Esophagus muscularis mucosa (tissue), 4 donors: ENCODE measurements at regions not wholly inside any gene's neighbourhood (a gene's known extent, or its start where the extent isn't known, plus 50 kb on each side); places are given as distances from the start of the nearest gene placed in this dataset.
"Not testable (repeated sequence)": the region's sequence is repeated elsewhere in the genome, so short reads cannot be mapped to it uniquely, and the experiment has no call there.

ENCODE experiments used
- DNase-seq: peaks from one replicate; pipeline ENCODE4 v3.0.0-alpha.2; 2017; ENCODE audit errors: extremely low spot score
- H3K27ac ChIP-seq, 4 donors: fragments of 200-600 bp; sonication (generic); replicated peaks in 1 of 4; 1 replicate in 3 of 4; 2 replicates in 1 of 4; pipeline ENCODE4 v1.5.1; 2016 to 2019; ENCODE audit warnings: mild to moderate bottlenecking in 1 of 4
- H3K27me3 ChIP-seq, 4 donors: fragments of 200-600 bp; sonication (generic); one replicate each; pipeline versions ENCODE4 v1.5.1 to v1.6.0; 2016 to 2019
- H3K36me3 ChIP-seq, 4 donors: fragments of 200-600 bp; sonication (generic); one replicate each; pipeline ENCODE4 v1.5.1; 2016 to 2019
- H3K4me1 ChIP-seq, 4 donors: fragments of 200-600 bp; sonication (generic); one replicate each; pipeline ENCODE4 v1.5.1; 2016 to 2019
- H3K4me3 ChIP-seq, 4 donors: fragments of 200-600 bp; sonication (generic); 1 replicate in 2 of 4; 2 replicates in 2 of 4; pipeline ENCODE4 v1.5.1; 2016 to 2019; ENCODE audit warnings: mild to moderate bottlenecking in 4 of 4, moderate library complexity in 1 of 4
- H3K9me3 ChIP-seq, 4 donors: fragments of 200-600 bp; sonication (generic); 1 replicate in 3 of 4; 2 replicates in 1 of 4; pipeline ENCODE4 v1.5.1; 2016 to 2019
- CTCF ChIP-seq, 3 experiments: fragments of 200-600 bp in 2 of 3; fragments of 450-650 bp in 1 of 3; sonication (generic) in 2 of 3; IDR thresholded peaks; one replicate each; pipeline ENCODE4 v1.5.1; 2017 to 2019; ENCODE audit warnings: antibody characterized with exemption in 3 of 3, mild to moderate bottlenecking in 2 of 3, moderate library complexity in 1 of 3
- EP300 ChIP-seq: sonication (generic); formaldehyde crosslinking; IDR thresholded peaks from one replicate; pipeline ENCODE4 v1.6.1; 2017; ENCODE audit warnings: antibody characterized with exemption
- POLR2A ChIP-seq: fragments of 450-650 bp; IDR thresholded peaks from one replicate; pipeline ENCODE4 v1.6.1; 2017; ENCODE audit warnings: antibody characterized with exemption, moderate library complexity, mild to moderate bottlenecking, low read depth
- POLR2AphosphoS5 ChIP-seq, 2 donors: sonication (generic); formaldehyde crosslinking; IDR thresholded peaks; one replicate each; pipeline ENCODE4 v1.6.1; 2017; ENCODE audit warnings: antibody characterized with exemption in 2 of 2
- WGBS: methylation state at CpG from one replicate; pipeline ENCODE4 v1.1.5; 2018; 5-methylcytosine and 5-hydroxymethylcytosine counted together
- intact Hi-C: fragments of 100-400 bp; cut with DNase I; formaldehyde crosslinking; loops from one replicate; pipeline ENCODE4 v1.15.1; 2023

GRCh38 chr2:190150413-190150812 is 87.9 kb upstream of the MSTN start:
- 90% methylated on average over 3 of the region's 3 CpGs for WGBS
- intact Hi-C loops = no loop called here
- no peak for DNase-seq

GRCh38 chr2:190149908-190150307 is 87.4 kb upstream of the MSTN start:
- intact Hi-C loops = no loop called here
- DNase-seq = no peak
- no peak for TF ChIP-seq CTCF (IDR thresholded peaks at IDR 0.05)
- TF ChIP-seq POLR2AphosphoS5 (IDR thresholded peaks at IDR 0.05) = no peak
- no peak for TF ChIP-seq EP300
- TF ChIP-seq POLR2A = no peak
- Histone ChIP-seq H3K27me3 (no peaks in the 10 kb centered on the region), H3K4me3 (no peak overlapping the region), H3K27ac (no peak overlapping the region), H3K36me3 (no peaks in the 10 kb centered on the region), H3K9me3 (no peaks in the 10 kb centered on the region), H3K4me1 (no peaks in the 10 kb centered on the region)
- 59% methylated on average over 6 of the region's 6 CpGs for whole genome bisulfite sequencing

More at GRCh38 chr2:190150413-190150812, 87.9 kb upstream of the MSTN start:
- no peaks in the 10 kb centered on the region for H3K9me3 ChIP-seq
- H3K36me3 ChIP-seq = no peaks in the 10 kb centered on the region
- H3K4me3 ChIP-seq = no peak overlapping the region
- TF ChIP-seq POLR2AphosphoS5 (IDR thresholded peaks at IDR 0.05) (no peak), EP300 (no peak), POLR2A (no peak), CTCF (IDR thresholded peaks at IDR 0.05) (no peak)
- no peak overlapping the region for H3K27ac ChIP-seq
- no peaks in the 10 kb centered on the region for H3K27me3 ChIP-seq
- H3K4me1 ChIP-seq = no peaks in the 10 kb centered on the region

GRCh38 chr2:190149200-190149599 is 86.7 kb upstream of the MSTN start:
- DNase-seq = no peak
- TF ChIP-seq POLR2A = no peak
- TF ChIP-seq EP300 = no peak
- TF ChIP-seq POLR2AphosphoS5 (IDR thresholded peaks at IDR 0.05) = no peak
- TF ChIP-seq CTCF (IDR thresholded peaks at IDR 0.05) = no peak
- Histone ChIP-seq H3K9me3 (no peaks in the 10 kb centered on the region), H3K4me1 (no peaks in the 10 kb centered on the region), H3K27me3 (no peaks in the 10 kb centered on the region), H3K27ac (no peak overlapping the region), H3K4me3 (no peak overlapping the region), H3K36me3 (no peaks in the 10 kb centered on the region)
- intact Hi-C loops = no loop called here
- 87% methylated on average over 4 of the region's 4 CpGs for WGBS

- H3K27me3 ChIP-seq, H3K27ac ChIP-seq, DNase-seq, intact Hi-C loops, H3K36me3 ChIP-seq, H3K9me3 ChIP-seq, H3K4me3 ChIP-seq, H3K4me1 ChIP-seq: not testable (repeated sequence)
- 92% methylated on average over 5 of the region's 5 CpGs for WGBS
These were observed 83.6 kb upstream of the MSTN start for GRCh38 chr2:190146109-190146508.

GRCh38 chr2:190140474-190140873 is 77.9 kb upstream of the MSTN start:
- intact Hi-C loops, DNase-seq, H3K27me3 ChIP-seq, H3K9me3 ChIP-seq, H3K36me3 ChIP-seq, H3K27ac ChIP-seq, H3K4me1 ChIP-seq, H3K4me3 ChIP-seq: not testable (repeated sequence)
- 98% methylated on average over 2 of the region's 2 CpGs for WGBS

GRCh38 chr2:190139371-190139770 is 76.8 kb upstream of the MSTN start:
- WGBS = 100% methylated on average over 1 of the region's 1 CpG
- H3K9me3 ChIP-seq = no peaks in the 10 kb centered on the region
- no peaks in the 10 kb centered on the region for H3K36me3 ChIP-seq
- H3K27me3 ChIP-seq = no peaks in the 10 kb centered on the region
- no peak for DNase-seq
- peaks cover 0 to 4% (median 0%) of the 10 kb centered on the region in 4 donors for H3K4me1 ChIP-seq
- no peak overlapping the region for H3K4me3 ChIP-seq
- intact Hi-C loops = no loop called here
- TF ChIP-seq CTCF (IDR thresholded peaks at IDR 0.05) (no peak), POLR2A (no peak), POLR2AphosphoS5 (IDR thresholded peaks at IDR 0.05) (no peak), EP300 (no peak)
- no peak overlapping the region for H3K27ac ChIP-seq
